Testis (tissue), 2 donors: ENCODE measurements at regions not wholly inside any gene's neighbourhood (a gene's known extent, or its start where the extent isn't known, plus 50 kb on each side); places are given as distances from the start of the nearest gene placed in this dataset.

Experiments
- CTCF ChIP-seq, 3 experiments: fragments of 450-650 bp in 2 of 3; fragments of 200-600 bp in 1 of 3; sonication (generic) in 1 of 3; IDR thresholded peaks; one replicate each; pipeline ENCODE4 v1.5.1; 2016 to 2019; ENCODE audit warnings: antibody characterized with exemption in 3 of 3, mild to moderate bottlenecking in 2 of 3, moderate library complexity in 1 of 3
- POLR2A ChIP-seq: fragments of 450-650 bp; IDR thresholded peaks from one replicate; pipeline ENCODE4 v1.6.1; 2017; ENCODE audit warnings: antibody characterized with exemption, mild to moderate bottlenecking, moderate library complexity

- TF ChIP-seq CTCF (IDR thresholded peaks at IDR 0.05), result no peak
- TF ChIP-seq POLR2A, result no peak
These were observed 614.8 kb downstream of the PCDH18 start for GRCh38 chr4:136917312-136918110.
